GM12872 (cell line): ENCODE measurements at regions not wholly inside any gene's neighbourhood (a gene's known extent, or its start where the extent isn't known, plus 50 kb on each side); places are given as distances from the start of the nearest gene placed in this dataset.

Experiments used
- TF ChIP-seq, protein P1 (sequence below): IDR thresholded peaks from 3 replicates; pipeline ENCODE4 v1.5.1; 2011; ENCODE audit warnings: low read depth, mild to moderate bottlenecking, low read length, moderate library complexity; ENCODE audit not compliant: insufficient read depth

GRCh38 chr10:30765022-30765615, 135.6 kb upstream of the LYZL2 start:
- TF ChIP-seq, protein P1, sequence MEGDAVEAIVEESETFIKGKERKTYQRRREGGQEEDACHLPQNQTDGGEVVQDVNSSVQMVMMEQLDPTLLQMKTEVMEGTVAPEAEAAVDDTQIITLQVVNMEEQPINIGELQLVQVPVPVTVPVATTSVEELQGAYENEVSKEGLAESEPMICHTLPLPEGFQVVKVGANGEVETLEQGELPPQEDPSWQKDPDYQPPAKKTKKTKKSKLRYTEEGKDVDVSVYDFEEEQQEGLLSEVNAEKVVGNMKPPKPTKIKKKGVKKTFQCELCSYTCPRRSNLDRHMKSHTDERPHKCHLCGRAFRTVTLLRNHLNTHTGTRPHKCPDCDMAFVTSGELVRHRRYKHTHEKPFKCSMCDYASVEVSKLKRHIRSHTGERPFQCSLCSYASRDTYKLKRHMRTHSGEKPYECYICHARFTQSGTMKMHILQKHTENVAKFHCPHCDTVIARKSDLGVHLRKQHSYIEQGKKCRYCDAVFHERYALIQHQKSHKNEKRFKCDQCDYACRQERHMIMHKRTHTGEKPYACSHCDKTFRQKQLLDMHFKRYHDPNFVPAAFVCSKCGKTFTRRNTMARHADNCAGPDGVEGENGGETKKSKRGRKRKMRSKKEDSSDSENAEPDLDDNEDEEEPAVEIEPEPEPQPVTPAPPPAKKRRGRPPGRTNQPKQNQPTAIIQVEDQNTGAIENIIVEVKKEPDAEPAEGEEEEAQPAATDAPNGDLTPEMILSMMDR, result no peak

DNA sequence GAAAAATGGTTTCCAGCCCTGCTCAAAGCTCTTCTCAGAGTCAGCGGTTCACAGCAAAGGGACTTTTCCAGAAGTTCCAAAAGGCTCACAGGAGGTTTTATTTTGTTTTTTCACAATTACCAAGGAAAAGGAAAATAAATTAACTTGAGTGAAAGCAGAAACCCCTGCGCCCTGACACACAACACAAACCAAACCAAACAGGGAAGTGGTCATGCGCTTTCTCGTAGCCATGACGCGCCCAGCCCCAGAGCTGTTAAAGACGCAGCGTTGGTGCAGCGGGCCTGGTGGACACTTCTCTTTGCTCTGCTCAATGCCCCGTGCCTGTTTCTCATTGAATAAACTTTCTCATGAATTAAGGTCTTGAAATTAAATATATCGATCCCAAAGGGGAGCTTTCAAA, 134.4 kb upstream of the LYZL2 start:
- TF ChIP-seq, protein P1, result no peak

- TF ChIP-seq, protein P1, result no peak
Observed at GRCh38 chr10:30762620-30763019, 133.1 kb upstream of the LYZL2 start.

DNA sequence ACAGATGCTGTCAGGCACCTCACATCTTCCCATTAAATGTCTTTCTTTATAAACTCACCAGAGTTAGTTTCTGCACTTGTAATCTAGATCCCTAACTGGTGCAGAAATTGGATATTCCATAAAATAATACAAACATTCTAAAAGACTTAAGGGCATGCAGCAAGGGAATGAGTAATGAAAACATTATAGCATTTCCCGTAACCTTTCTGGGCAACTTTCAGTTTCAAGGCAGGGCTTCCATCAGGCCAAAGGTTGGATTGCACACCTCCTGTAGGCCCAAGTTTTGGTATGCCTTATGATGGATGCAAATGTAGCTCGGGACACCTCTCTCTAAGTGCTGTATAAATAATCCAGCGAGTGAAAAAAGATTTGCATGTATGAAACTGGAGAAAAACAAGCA, 129.9 kb upstream of the LYZL2 start:
- TF ChIP-seq, protein P1, result no peak

- TF ChIP-seq, protein P1, result no peak
Observed at GRCh38 chr10:30758338-30758737, 128.8 kb upstream of the LYZL2 start.

GRCh38 chr10:30756896-30757295, 127.3 kb upstream of the LYZL2 start:
- TF ChIP-seq, protein P1, result no peak

- TF ChIP-seq, protein P1, result no peak
Observed at GRCh38 chr10:30756151-30756550, 126.6 kb upstream of the LYZL2 start.

- TF ChIP-seq, protein P1, result no peak
Observed at GRCh38 chr10:30755441-30755953, 125.9 kb upstream of the LYZL2 start.
